Dermis blood vessel endothelial cell (primary cell): ENCODE measurements at regions not wholly inside any gene's neighbourhood (a gene's known extent, or its start where the extent isn't known, plus 50 kb on each side); places are given as distances from the start of the nearest gene placed in this dataset.

Experiments
- DNase-seq: peaks from one replicate; pipeline ENCODE4 v3.0.0; 2010

DNA sequence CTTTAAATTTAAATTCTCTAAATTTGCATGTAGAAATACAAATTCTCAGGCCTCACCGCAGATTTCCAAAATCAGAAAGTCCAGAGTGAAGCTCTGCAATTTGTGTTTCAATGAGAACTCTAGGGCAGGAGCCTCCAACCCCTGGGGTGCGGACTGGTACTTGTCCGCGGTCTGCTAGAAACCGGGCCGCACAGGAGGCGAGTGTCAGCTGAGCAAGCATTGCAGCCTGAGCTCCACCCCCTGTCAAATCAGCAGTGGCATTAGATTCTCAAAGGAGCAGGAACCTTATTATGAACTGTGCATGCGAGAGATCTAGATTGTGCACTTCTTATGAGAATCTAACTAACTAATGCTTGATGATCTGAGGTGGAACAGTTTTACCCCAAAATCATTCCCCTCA lies 203.0 kb upstream of the PCSK2 start:
- DNase-seq: no peak

- DNase-seq: no peak
These were observed 202.2 kb upstream of the PCSK2 start for GRCh38 chr20:17024513-17025119.

DNA sequence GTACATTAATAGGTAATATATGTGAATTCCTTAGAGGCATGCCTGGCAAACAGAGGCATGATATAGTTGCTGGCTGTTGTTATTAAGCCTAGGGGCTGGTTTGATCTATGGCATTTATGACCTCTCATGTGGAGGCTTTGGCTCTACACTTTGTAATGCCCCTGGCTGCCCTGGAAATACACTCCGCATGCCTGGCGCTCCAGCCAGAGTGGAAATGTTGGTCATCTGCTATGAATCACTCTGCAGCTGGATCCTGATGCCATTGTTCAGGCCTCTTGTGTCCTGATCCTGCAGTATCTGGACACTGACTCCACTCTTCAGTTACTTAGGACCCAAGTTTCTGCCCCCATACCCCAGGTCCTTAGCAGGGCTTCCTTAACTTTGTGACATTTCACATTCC lies 200.5 kb upstream of the PCSK2 start:
- DNase-seq: no peak

GRCh38 chr20:17029698-17030097 lies 197.1 kb upstream of the PCSK2 start:
- DNase-seq: no peak

- DNase-seq: no peak
These were observed 190.3 kb upstream of the PCSK2 start for GRCh38 chr20:17036541-17036940.

- no peak for DNase-seq
These were observed 184.7 kb upstream of the PCSK2 start for GRCh38 chr20:17042122-17042521.

DNA sequence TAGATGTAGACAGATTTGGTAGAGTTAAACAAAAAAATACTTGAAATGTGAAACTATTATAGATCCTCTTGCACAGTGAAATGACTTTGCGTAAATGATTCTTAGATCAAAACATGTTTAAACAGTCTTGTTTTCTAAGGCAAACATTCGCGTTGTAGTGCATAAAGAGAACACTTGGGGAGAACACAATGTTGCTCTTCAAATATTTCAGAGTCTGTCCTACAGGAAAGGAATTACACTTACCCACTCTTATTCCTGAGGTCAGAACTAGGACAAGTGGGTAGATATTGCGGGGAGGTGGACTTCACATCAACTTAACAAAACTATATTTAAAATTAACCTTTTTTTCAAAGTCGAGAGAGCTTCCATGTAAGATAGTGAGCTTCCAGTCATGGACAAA lies 183.5 kb upstream of the PCSK2 start:
- no peak for DNase-seq

- no peak for DNase-seq
These were observed 181.9 kb upstream of the PCSK2 start for GRCh38 chr20:17044891-17045290.

- no peak for DNase-seq
These were observed 167.4 kb upstream of the PCSK2 start for GRCh38 chr20:17059465-17059864.

GRCh38 chr20:17061715-17062114 lies 165.1 kb upstream of the PCSK2 start:
- DNase-seq: no peak

DNA sequence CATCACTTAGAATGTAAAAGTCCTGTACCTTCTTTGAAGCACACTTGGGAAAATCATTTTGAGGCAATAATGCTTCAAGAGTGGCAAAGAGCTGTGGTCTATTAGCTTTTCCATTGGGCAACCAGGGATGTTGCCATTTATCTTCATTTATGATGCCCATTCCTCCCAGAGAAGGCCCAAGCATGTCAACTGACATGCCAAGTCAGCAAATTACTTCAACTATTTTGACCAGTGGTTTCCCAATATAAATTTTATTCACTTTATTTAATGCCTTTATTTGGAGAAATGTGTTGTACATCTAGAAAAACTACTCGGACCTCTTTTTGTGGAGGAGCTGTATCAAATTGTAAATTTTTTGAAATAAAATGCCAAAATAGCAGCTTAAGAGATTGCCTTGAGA lies 164.1 kb upstream of the PCSK2 start:
- no peak for DNase-seq

DNA sequence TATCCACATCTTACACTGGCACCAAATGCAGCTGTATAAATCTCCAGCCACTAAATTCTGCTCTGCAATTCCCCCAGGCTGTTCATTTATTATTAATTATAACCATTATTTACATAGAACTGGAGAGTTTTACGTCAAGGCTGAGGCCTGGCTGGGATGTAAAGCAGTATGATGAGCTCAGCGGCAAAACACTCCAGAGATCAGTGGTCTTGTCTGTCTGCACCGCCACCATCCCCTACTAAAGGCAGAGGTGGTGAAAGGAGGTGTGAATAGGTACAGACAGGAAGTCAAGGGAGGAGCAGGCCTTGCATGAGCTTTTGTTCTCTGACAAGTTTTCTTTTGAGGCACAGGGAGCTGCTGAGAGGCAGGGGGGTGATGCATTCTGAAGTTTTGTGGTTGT lies 159.9 kb upstream of the PCSK2 start:
- DNase-seq: no peak

GRCh38 chr20:17068084-17068711 lies 158.6 kb upstream of the PCSK2 start:
- DNase-seq: no peak

GRCh38 chr20:17077030-17077429 lies 149.8 kb upstream of the PCSK2 start:
- DNase-seq: no peak

GRCh38 chr20:17083738-17084137 lies 143.1 kb upstream of the PCSK2 start:
- no peak for DNase-seq

DNA sequence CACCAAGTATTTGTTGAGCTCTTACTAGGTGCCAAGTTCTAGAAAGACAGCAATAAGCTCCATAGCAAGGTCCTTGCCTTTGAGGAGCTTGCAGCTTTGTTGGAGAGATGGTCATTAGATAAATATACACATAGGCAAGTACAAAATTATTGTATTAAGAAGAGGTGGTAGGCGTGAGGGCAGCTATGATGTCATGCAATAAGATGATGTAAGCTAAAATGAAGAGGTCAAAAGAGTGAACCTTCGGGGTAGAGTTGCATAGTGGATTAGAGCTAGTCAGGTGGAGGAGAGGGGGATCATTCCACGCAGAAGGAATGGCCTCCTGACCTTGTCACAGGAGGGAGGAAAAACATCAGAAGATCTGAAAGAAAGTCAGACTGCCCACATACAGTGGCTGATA lies 141.9 kb upstream of the PCSK2 start:
- no peak for DNase-seq

DNA sequence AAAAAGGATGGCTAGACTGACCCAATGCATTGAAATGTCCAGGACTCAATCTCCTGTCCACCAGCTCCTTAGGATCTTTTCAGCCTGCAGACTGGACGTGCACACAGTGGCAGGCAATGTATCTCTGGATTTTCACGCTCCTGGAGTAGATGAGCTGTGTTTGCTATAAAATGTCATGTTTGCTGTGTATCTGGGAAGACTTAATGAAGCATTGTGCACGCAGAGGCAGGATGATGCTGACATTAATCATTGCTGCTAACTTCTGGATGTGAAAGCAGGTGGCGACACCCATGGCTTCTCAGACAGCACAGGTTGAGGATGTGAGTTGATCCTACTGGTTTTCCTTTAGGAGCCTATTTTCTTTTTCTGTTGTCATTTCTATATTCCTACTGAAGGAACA lies 133.1 kb upstream of the PCSK2 start:
- DNase-seq: no peak

- no peak for DNase-seq
These were observed 129.2 kb upstream of the PCSK2 start for GRCh38 chr20:17097603-17098002.

DNA sequence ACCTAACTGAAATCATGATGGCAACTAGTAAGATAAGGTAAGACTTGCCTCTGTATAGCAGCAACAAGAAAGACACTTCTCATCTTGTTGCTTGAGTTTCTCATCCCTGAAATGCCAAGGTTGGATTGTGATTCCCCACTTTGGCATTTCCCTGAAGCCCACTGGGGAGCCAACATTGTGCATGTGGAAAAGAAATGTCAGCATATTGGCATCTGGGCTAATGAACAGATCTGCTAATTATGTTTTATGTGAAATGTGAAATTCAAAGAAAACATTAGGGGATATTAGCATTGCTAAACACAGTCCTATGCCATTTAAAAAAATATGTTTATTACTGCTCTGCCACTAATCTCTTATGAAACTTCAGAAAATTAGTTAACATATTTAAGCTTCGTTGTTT lies 126.3 kb upstream of the PCSK2 start:
- DNase-seq: no peak

GRCh38 chr20:17107127-17107526 lies 119.7 kb upstream of the PCSK2 start:
- DNase-seq: no peak

GRCh38 chr20:17108896-17109295 lies 117.9 kb upstream of the PCSK2 start:
- DNase-seq: no peak

- no peak for DNase-seq
These were observed 117.5 kb upstream of the PCSK2 start for GRCh38 chr20:17109307-17109706.

- DNase-seq: no peak
These were observed 98.6 kb upstream of the PCSK2 start for GRCh38 chr20:17128206-17128605.

GRCh38 chr20:17129089-17129488 lies 97.8 kb upstream of the PCSK2 start:
- DNase-seq: no peak

DNA sequence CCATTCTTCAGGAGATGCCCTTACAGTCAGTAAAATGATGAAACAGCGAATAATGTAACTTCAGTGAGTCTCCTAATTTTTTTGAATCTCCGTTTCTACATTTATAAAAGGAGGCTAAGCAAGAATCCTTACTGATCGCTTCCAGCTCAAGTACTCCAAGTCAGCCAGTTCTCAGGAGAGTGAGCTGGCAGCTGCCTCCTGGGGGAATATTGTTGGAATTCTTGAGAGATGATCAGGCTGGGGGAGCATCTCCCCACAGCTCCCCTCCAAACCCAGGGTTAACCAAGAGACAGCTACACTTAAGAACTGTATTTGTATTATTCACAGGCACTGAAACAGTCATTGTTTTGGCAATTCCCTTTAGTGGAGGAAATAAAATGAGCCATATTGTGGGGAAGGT lies 89.1 kb upstream of the PCSK2 start:
- no peak for DNase-seq
